Fibroblast of skin of back (primary cell): ENCODE measurements at regions not wholly inside any gene's neighbourhood (a gene's known extent, or its start where the extent isn't known, plus 50 kb on each side); places are given as distances from the start of the nearest gene placed in this dataset.
A peak's percentile ranks its signal among the peaks of the same experiment; 100 is the strongest.

Experiments used
- DNase-seq: peaks from one replicate; pipeline ENCODE4 v3.0.0-alpha.2; 2013

DNA sequence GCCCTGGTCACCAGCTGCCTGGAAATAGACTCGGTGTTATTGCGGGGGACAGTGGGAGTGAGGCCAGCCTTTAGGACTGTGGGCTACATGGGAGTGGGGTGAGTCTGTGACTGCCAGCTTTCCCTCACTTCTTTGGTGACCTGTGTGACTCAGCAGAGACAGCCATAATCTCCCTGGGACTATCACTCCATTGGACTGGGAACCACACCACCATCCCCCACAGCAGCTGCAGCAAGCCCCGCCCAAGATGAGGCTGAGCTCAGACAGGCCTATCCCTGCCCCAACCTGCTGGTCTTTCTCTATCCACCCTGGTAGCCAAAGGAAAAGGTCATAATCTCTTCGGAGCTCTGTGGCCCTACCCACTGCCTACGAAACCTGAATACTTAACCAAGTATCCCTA, 263.2 kb downstream of the FZD1 start:
- no peak for DNase-seq

GRCh38 chr7:91533996-91534395, 269.8 kb downstream of the FZD1 start:
- no peak for DNase-seq

GRCh38 chr7:91537260-91538152, 273.3 kb downstream of the FZD1 start:
- no peak for DNase-seq

- DNase-seq, result peak; percentile 70
These were observed 277.4 kb downstream of the FZD1 start for GRCh38 chr7:91541641-91542040.

DNA sequence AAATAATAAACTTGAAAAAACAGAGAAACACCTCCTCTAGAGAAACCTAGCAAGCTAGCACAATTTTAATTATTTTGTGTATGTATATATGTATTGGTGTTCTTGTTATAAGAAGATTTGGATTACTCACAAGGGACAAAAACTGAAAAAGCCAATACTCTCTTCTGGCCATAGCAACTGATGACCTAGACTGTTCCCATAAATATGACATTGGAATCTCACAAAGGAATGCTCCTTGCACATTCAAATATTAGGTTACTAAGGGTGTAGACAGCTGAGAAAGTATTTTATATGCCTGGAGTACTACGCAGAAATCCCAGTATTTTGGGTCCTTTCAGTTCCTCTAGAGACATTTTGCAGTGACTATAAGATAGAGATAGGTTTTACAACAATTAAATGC, 279.4 kb downstream of the FZD1 start:
- peak; percentile 49 for DNase-seq

- no peak for DNase-seq
These were observed 285.6 kb downstream of the FZD1 start for GRCh38 chr7:91549878-91550277.

DNA sequence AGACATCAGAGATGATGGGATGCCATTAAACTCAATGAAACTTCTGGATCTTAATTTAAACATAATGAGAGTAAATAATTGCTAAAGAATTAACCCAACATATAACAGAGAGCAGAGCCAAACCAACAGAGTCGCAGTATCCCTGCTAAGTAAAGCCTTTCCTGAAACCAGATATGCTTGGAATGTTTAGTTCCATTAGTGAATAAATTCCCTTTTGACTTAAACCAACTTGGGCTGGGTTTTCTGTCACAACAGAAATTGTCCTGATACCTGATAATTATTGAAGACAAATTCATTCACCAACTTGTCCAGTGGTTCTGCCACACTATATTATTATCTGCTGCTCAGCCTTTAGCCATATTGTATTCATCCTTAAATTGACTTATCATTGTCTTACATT, 286.7 kb downstream of the FZD1 start:
- no peak for DNase-seq

DNA sequence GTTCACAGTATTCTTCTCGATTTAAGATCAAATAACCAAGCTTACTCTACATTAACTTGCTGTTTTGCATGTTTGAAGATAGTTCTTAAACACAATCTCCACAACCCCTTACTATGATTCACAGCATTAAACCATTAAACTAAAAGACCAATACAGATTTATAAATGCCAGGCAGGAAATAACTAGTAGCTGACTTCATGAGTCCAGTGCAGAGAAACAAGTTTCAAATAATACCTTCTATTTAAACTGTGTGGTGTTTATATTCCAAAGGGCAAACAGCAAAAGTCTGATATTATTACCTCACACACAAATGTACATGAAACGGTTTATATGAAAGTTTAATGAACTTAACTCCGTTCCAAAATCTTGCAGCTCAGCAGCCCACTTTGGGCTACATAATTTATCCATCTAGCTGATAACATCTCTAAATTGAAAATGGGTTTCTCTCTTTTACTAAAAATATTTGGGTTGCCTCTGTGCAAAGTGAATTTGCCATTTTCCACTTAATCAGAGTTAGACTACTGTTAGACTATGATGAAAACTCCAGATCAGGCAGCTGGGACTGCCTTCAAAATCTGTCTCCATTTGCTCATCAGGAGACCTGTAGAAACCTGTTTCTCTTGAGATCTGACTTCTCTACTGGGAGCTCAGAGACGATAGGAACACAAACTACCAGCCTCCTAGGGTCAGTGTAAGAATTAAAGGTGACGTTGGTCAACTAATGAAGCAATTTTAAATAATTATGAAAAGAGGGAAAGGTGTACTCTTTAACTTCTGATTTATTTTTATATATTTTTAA, 287.3 kb downstream of the FZD1 start:
- no peak for DNase-seq

- no peak for DNase-seq
These were observed 289.2 kb downstream of the FZD1 start for GRCh38 chr7:91553410-91553895.

GRCh38 chr7:91554883-91555282, 290.6 kb downstream of the FZD1 start:
- DNase-seq, result no peak

- DNase-seq, result no peak
These were observed 292.0 kb downstream of the FZD1 start for GRCh38 chr7:91556239-91556638.

GRCh38 chr7:91556956-91557650, 292.9 kb downstream of the FZD1 start:
- no peak for DNase-seq

DNA sequence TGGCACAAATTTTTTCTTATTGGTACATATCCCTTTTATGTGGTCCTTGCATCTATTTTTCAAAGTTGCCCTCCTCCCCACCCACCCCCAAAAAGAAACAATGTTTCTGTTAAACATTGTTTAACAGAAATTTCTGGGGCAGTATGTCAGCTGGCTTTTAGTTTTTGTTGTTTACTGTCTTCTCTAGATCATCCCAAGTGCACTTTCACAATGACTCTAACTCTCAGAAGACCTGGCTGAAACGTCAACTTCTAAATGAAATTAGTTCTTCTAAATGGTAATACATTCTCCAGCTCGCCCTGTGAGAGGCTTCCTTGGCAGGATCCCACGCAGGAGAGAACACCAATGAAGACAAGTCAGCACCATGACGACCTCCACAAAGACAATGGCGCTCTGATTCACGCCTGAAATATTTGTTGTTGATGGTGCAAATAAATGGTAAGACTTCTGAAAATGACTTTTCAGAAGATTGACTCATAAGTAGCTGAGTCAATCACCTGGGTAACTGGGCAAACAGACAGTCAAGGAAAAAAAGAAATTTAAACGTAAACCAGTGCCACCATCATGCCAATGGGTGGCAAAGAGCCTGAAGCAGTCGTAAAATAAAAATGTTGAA, 293.7 kb downstream of the FZD1 start:
- peak; percentile 93 for DNase-seq

- no peak for DNase-seq
These were observed 295.7 kb downstream of the FZD1 start for GRCh38 chr7:91559947-91560346.

DNA sequence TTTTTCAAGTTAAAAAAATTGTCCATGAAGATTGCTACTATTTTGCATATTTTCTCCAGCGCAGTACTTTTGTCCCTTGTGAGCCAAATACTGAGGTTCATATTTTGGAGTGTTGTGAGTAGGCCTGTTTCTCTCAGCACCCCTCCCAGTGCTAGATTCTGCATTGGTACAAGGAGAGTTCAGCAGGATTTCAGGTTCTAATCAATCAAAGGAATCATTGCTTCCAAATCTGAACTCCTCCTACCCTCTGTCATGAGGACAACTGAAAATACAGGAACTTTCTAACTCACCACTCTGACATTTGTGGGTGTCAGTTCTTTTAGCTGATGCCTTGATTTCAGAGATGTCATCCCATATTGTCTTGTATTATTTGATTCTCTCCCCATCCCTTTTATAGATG, 299.9 kb downstream of the FZD1 start:
- no peak for DNase-seq

GRCh38 chr7:91564541-91564940, 300.3 kb downstream of the FZD1 start:
- no peak for DNase-seq

DNA sequence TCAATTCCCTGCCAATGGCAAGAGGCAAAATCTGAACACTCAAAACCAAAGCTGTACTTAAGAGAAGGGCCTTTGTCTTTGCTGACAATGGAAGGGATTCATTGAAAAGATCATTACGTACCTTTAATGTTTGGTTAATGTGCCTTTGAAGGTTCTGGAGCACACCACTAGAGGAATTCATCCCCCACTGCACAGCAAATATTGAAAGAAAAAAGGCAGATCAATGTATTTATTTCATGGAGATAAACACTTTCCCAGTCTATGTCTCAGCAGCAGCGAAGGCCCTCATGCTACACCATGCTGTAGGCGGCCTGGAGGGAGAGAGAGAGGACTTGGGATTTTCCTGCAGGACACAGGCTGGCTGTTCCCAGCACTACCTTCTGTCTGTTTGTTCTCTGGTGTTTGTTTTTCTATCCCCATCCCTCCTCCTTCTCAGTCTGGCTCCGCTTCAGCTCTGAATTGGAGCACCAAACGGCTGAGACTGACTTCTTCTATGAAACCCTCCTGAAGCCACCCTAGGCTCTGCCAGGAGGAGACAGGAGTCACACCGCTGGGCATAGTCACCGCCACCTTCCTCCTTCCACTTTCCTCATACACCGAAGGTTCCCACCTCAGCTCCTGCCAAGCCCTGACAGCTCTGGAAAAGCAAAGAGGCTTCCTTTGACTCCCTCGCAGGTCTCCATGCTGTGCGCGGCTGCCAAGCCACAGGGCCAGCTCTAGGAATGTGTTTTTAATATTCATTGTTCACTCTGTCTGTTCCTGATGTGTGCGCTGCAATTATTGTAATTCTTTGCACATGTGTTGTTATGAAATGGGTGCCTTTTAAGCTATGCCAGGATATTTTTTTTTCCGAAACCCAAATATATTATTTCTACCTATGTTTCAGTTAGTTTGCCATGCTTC, 301.5 kb downstream of the FZD1 start:
- peak; percentile 28 for DNase-seq

DNA sequence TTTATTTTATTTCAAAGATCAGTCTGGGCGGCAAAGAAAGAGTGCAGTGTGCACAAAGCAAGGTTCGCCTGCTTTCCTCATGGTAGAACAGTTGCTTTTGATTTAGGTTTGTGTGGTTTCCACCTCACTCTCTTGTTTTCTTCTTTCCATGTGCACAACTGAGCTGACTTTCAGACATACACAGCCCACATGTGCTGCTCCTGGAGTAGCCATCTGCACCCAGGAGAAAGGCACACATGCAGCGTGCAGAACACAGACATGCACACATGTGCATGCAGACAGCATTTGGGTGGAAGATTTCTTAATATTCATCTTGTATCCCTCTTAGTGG, 302.1 kb downstream of the FZD1 start:
- DNase-seq, result no peak

- DNase-seq, result no peak
These were observed 303.1 kb downstream of the FZD1 start for GRCh38 chr7:91567081-91568012.

- no peak for DNase-seq
These were observed 303.9 kb downstream of the FZD1 start for GRCh38 chr7:91568138-91568537.
